Spinal cord (tissue), 9 donors: ENCODE measurements at regions not wholly inside any gene's neighbourhood (a gene's known extent, or its start where the extent isn't known, plus 50 kb on each side); places are given as distances from the start of the nearest gene placed in this dataset.

Experiments used
- DNase-seq, 6 donors: peaks; one replicate each; pipeline versions ENCODE4 v3.0.0 to v3.0.0-alpha.2; 2013 to 2015; ENCODE audit warnings: low spot score in 6 of 6, low read depth in 4 of 6
- H3K27ac ChIP-seq: one replicate; pipeline ENCODE4 v1.5.1; 2013; ENCODE audit warnings: low read depth, low read length, control low read depth
- H3K27me3 ChIP-seq: one replicate; pipeline ENCODE4 v1.6.1; 2013; ENCODE audit warnings: low read length; ENCODE audit not compliant: control insufficient read depth, insufficient read depth
- H3K36me3 ChIP-seq: one replicate; pipeline ENCODE4 v1.6.1; 2013; ENCODE audit warnings: low read length; ENCODE audit not compliant: control insufficient read depth, insufficient read depth
- H3K4me1 ChIP-seq: one replicate; pipeline ENCODE4 v1.6.1; 2013; ENCODE audit warnings: low read length; ENCODE audit not compliant: control insufficient read depth, insufficient read depth
- H3K4me3 ChIP-seq: one replicate; pipeline ENCODE4 v1.5.1; 2013; ENCODE audit warnings: low read depth, low read length, control low read depth
- H3K9me3 ChIP-seq: one replicate; pipeline ENCODE4 v1.6.1; 2013; ENCODE audit warnings: low read length; ENCODE audit not compliant: control insufficient read depth, insufficient read depth
- WGBS: methylation state at CpG from one replicate; pipeline ENCODE4 v1.1.5; 2013; ENCODE audit warnings: missing lambda C conversion rate; ENCODE audit not compliant: insufficient coverage; 5-methylcytosine and 5-hydroxymethylcytosine counted together
- donor health status: healthy.

GRCh38 chr2:18490901-18491300 lies 69.6 kb downstream of the RDH14 start:
- no peak for DNase-seq
- Histone ChIP-seq H3K4me3 (no peak overlapping the region), H3K27me3 (no peaks in the 10 kb centered on the region), H3K27ac (no peak overlapping the region), H3K9me3 (no peaks in the 10 kb centered on the region), H3K4me1 (no peaks in the 10 kb centered on the region), H3K36me3 (no peaks in the 10 kb centered on the region)
- no CpG with 5 or more reads among the region's 2 CpGs for WGBS

DNA sequence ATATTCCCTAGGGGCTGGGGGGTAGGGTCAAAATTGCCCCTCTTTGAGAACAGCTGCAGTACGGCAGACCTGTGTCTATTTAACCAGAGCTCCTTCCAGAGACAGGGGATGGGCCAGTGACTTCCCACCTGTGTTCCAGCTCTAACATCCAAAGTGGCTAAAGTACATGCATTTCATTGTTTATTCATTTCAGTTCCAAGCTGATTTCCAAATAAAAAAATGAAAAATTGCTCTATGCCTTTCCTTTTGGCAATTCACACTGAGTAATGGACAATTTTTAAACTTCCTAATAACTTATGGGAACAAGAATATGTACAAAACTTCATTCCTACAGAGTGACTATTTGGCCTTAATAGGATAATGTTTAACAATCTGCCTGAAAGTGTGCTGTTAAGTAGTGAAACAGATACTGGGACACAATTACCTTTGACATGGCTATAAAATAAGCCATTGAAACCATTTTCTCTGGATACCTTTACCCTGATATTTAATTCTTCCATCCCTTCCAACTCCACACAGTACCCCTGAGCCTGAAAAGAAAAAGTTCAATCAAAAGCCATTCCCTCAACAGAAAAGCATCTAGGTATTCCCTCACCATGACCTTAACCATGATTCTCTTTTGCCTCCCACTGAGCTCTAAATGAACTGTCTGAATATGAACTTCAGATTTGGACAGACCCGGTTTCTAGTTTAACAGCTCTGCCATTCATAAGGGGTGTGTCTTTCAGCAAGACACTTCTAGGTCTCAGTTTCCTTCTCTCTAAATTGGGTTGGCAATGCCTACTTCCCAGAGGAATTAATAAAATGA lies 73.1 kb downstream of the RDH14 start:
- H3K4me1 ChIP-seq: no peaks in the 10 kb centered on the region
- DNase-seq: no peak
- no peak overlapping the region for H3K4me3 ChIP-seq
- no peak overlapping the region for H3K27ac ChIP-seq
- H3K36me3 ChIP-seq: no peaks in the 10 kb centered on the region
- 94% methylated on average over 2 of the region's 2 CpGs for WGBS
- H3K9me3 ChIP-seq: no peaks in the 10 kb centered on the region
- H3K27me3 ChIP-seq: no peaks in the 10 kb centered on the region

DNA sequence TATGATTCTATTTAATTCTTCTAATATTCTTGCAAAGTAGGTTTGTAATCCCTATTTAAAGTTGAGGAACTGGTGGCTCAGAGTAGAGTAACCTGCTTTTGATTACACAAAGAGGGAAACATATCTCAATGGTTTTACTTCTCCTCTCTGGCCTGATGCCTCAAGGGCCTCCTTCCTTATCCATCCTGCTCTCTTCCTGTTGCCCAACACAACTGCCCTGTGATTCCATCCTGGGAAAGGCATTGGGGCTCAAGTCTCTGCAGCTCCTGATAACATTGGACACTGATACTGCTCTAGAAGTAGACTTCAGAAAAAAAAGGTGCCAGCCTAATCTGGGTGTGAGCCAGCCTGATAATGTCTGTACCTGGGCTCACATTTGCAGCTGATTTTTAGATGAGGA lies 75.8 kb downstream of the RDH14 start:
- Histone ChIP-seq H3K36me3 (no peaks in the 10 kb centered on the region), H3K4me1 (no peaks in the 10 kb centered on the region), H3K27ac (no peak overlapping the region), H3K4me3 (no peak overlapping the region), H3K9me3 (no peaks in the 10 kb centered on the region), H3K27me3 (no peaks in the 10 kb centered on the region)
- no peak for DNase-seq

GRCh38 chr2:18483896-18484295 lies 76.6 kb downstream of the RDH14 start:
- 58% methylated on average over 2 of the region's 3 CpGs for WGBS
- no peaks in the 10 kb centered on the region for H3K9me3 ChIP-seq
- no peaks in the 10 kb centered on the region for H3K27me3 ChIP-seq
- H3K4me1 ChIP-seq: no peaks in the 10 kb centered on the region
- no peak overlapping the region for H3K27ac ChIP-seq
- H3K4me3 ChIP-seq: no peak overlapping the region
- no peak for DNase-seq
- H3K36me3 ChIP-seq: no peaks in the 10 kb centered on the region

DNA sequence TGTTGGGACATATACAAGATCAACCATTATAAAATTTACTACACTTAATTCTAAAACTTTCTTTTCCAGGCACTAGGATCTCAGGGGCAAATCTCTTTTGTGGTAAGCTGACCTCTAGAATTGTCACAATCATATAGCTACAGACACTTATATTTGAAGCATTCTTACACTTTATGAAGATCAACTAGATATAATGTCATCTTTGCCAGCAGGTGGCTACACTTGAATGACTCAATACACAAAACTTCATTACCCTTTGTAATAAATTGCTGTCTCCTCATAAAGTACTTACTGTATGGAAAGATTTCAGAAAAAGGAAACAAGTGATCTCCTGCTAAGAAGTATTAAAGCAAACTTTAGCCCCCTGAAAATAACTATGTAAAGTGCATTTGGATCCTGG lies 77.8 kb downstream of the RDH14 start:
- H3K27me3 ChIP-seq: no peaks in the 10 kb centered on the region
- H3K9me3 ChIP-seq: no peaks in the 10 kb centered on the region
- peak in 1 of 6 donors; percentile 20 for DNase-seq
- H3K4me3 ChIP-seq: no peak overlapping the region
- no peak overlapping the region for H3K27ac ChIP-seq
- no peaks in the 10 kb centered on the region for H3K4me1 ChIP-seq
- H3K36me3 ChIP-seq: no peaks in the 10 kb centered on the region

GRCh38 chr2:18479947-18480369 lies 80.5 kb downstream of the RDH14 start:
- DNase-seq: peak in 1 of 6 donors; percentile 72
- no peaks in the 10 kb centered on the region for H3K9me3 ChIP-seq
- H3K4me1 ChIP-seq: no peaks in the 10 kb centered on the region
- no peak overlapping the region for H3K27ac ChIP-seq
- no peaks in the 10 kb centered on the region for H3K36me3 ChIP-seq
- WGBS: no CpG with 5 or more reads among the region's 3 CpGs
- no peaks in the 10 kb centered on the region for H3K27me3 ChIP-seq
- no peak overlapping the region for H3K4me3 ChIP-seq

DNA sequence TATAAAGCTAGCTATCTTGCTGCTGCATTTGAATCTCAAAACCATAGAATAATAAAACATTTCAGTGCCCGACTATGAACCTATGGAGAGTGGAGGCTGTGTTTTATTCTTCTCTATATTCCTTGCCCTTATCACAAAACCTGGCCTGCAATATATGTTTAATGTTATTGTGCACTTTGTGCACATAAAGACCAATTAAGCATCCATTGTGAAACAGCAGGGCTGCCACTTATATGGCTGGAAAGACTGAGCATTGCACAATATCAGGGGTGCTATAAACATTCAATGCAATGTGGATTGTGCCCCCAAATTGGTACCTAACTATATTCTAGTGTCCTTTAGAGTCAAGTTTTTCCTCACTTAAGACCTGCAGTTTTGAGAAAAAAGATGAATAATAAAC lies 83.2 kb downstream of the RDH14 start:
- no peak overlapping the region for H3K27ac ChIP-seq
- peaks cover 3% of the 10 kb centered on the region for H3K4me1 ChIP-seq
- peak in 1 of 6 donors; percentile 78 for DNase-seq
- no peaks in the 10 kb centered on the region for H3K36me3 ChIP-seq
- no peaks in the 10 kb centered on the region for H3K27me3 ChIP-seq
- no peaks in the 10 kb centered on the region for H3K9me3 ChIP-seq
- no CpG with 5 or more reads among the region's 1 CpG for WGBS
- H3K4me3 ChIP-seq: no peak overlapping the region

GRCh38 chr2:18476484-18476883 lies 84.0 kb downstream of the RDH14 start:
- no peaks in the 10 kb centered on the region for H3K27me3 ChIP-seq
- no peak overlapping the region for H3K27ac ChIP-seq
- no peak overlapping the region for H3K4me3 ChIP-seq
- H3K36me3 ChIP-seq: no peaks in the 10 kb centered on the region
- DNase-seq: no peak
- H3K4me1 ChIP-seq: peaks cover 3% of the 10 kb centered on the region
- 100% methylated on average over 1 of the region's 3 CpGs for WGBS
- H3K9me3 ChIP-seq: no peaks in the 10 kb centered on the region

DNA sequence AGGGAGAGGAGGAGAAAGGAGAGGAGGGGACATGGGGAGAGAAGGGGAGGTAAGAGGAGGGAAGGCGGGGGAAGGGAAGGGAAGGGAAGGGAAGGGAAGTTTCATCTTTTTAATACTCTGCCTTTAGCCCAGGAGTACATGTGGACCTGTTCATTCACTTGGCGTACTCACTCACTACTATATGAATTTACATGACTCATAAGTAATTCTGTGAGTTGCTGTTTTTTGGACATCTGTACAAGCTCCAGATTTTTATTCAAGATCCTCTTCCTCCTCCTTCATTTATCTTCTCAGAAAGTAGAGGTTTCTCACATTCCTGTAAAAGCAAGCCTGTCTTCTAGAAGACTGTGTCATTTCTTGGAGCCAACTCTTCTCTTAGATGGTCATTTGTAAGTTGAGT lies 84.6 kb downstream of the RDH14 start:
- Histone ChIP-seq H3K4me1 (peaks cover 3% of the 10 kb centered on the region), H3K27ac (no peak overlapping the region), H3K36me3 (no peaks in the 10 kb centered on the region), H3K4me3 (no peak overlapping the region), H3K9me3 (no peaks in the 10 kb centered on the region), H3K27me3 (no peaks in the 10 kb centered on the region)
- no CpG with 5 or more reads among the region's 2 CpGs for WGBS
- DNase-seq: no peak

GRCh38 chr2:18474700-18475099 lies 85.8 kb downstream of the RDH14 start:
- Histone ChIP-seq H3K27ac (no peak overlapping the region), H3K9me3 (no peaks in the 10 kb centered on the region), H3K4me1 (peaks cover 3% of the 10 kb centered on the region), H3K4me3 (no peak overlapping the region), H3K27me3 (no peaks in the 10 kb centered on the region), H3K36me3 (no peaks in the 10 kb centered on the region)
- DNase-seq: no peak
- no CpG with 5 or more reads among the region's 1 CpG for WGBS
